ENCODE measurements at regions not wholly inside any gene's neighbourhood (a gene's known extent, or its start where the extent isn't known, plus 50 kb on each side); places are given as distances from the start of the nearest gene placed in this dataset.

DNA sequence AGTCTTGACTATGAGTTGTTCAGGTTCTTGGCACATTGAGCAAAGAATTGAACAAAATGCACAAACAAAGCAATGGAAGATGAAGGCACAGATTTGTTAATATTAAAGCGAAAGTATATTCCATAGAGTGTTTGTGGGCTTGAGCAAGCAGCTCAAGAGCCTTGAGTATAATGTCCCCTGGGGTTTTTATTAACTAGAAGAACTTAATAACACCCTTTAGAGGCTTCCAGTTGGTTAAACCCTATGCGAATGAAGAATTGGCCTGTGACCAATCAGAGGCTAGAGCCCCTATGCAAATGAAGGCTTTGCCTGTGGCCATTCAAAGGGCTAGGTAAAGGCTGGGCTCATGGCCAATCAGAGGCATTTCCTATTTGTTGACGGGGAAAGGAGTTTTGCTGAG, 135.3 kb upstream of the IL12B start (continued):
- TF ChIP-seq, protein P1, sequence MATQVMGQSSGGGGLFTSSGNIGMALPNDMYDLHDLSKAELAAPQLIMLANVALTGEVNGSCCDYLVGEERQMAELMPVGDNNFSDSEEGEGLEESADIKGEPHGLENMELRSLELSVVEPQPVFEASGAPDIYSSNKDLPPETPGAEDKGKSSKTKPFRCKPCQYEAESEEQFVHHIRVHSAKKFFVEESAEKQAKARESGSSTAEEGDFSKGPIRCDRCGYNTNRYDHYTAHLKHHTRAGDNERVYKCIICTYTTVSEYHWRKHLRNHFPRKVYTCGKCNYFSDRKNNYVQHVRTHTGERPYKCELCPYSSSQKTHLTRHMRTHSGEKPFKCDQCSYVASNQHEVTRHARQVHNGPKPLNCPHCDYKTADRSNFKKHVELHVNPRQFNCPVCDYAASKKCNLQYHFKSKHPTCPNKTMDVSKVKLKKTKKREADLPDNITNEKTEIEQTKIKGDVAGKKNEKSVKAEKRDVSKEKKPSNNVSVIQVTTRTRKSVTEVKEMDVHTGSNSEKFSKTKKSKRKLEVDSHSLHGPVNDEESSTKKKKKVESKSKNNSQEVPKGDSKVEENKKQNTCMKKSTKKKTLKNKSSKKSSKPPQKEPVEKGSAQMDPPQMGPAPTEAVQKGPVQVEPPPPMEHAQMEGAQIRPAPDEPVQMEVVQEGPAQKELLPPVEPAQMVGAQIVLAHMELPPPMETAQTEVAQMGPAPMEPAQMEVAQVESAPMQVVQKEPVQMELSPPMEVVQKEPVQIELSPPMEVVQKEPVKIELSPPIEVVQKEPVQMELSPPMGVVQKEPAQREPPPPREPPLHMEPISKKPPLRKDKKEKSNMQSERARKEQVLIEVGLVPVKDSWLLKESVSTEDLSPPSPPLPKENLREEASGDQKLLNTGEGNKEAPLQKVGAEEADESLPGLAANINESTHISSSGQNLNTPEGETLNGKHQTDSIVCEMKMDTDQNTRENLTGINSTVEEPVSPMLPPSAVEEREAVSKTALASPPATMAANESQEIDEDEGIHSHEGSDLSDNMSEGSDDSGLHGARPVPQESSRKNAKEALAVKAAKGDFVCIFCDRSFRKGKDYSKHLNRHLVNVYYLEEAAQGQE (IDR thresholded peaks at IDR 0.05; ENCODE audit: low read depth, low read length): no peak
- TF ChIP-seq NR2F1 (conservative IDR thresholded peaks at IDR 0.05) (no peak), SMAD1 (IDR thresholded peaks at IDR 0.05; ENCODE audit: low read depth, partially characterized antibody) (no peak)
- TF ChIP-seq, protein P2, sequence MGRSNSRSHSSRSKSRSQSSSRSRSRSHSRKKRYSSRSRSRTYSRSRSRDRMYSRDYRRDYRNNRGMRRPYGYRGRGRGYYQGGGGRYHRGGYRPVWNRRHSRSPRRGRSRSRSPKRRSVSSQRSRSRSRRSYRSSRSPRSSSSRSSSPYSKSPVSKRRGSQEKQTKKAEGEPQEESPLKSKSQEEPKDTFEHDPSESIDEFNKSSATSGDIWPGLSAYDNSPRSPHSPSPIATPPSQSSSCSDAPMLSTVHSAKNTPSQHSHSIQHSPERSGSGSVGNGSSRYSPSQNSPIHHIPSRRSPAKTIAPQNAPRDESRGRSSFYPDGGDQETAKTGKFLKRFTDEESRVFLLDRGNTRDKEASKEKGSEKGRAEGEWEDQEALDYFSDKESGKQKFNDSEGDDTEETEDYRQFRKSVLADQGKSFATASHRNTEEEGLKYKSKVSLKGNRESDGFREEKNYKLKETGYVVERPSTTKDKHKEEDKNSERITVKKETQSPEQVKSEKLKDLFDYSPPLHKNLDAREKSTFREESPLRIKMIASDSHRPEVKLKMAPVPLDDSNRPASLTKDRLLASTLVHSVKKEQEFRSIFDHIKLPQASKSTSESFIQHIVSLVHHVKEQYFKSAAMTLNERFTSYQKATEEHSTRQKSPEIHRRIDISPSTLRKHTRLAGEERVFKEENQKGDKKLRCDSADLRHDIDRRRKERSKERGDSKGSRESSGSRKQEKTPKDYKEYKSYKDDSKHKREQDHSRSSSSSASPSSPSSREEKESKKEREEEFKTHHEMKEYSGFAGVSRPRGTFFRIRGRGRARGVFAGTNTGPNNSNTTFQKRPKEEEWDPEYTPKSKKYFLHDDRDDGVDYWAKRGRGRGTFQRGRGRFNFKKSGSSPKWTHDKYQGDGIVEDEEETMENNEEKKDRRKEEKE (IDR thresholded peaks at IDR 0.05): no peak

DNA sequence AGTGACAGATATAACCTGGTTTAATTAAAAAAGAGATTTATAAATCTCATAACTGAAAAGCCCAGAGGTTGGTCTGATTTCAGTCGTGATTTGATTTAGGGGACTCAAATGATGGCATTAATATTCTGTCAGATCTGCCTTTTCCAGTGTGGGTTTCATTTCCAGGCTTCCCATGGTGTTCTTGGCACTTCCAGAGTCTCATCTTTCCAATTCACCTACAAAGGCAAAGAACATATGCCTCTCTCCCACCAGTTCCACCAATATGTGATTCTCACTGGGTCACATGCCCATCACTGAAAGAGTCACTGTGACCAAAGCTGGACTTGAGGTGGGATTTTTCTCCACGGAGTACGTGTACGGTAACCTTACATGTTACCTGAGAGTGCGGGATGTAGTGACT, 137.4 kb upstream of the IL12B start:
- POLR2A ChIA-PET: no interaction called here
- no peak overlapping the region for H3K9ac ChIP-seq (ENCODE audit: control insufficient read depth, insufficient read depth, low read length)
- no TSS peak for BruUV-seq (replicated peaks)
- SMC1A ChIA-PET (ENCODE audit: uncharacterized antibody, unreplicated experiment): no interaction called here
- intact Hi-C loops (cut with micrococcal nuclease; ENCODE audit: unreplicated experiment) (no loop called here), in situ Hi-C loops (cut with MboI) (no loop called here)
- TF ChIP-seq HDAC2 (IDR thresholded peaks at IDR 0.05): no peak
- no peak for TF ChIP-seq BCL11A (IDR thresholded peaks at IDR 0.05; ENCODE audit: low read depth, low read length)
- TF ChIP-seq CBX5 (IDR thresholded peaks at IDR 0.05; ENCODE audit: low read depth): no peak
- no peak for TF ChIP-seq CHD1 (IDR thresholded peaks at IDR 0.05; ENCODE audit: low read depth, low read length)
- TF ChIP-seq MYB (IDR thresholded peaks at IDR 0.05; ENCODE audit: borderline replicate concordance, low read depth, low read length): no peak
- TF ChIP-seq SIN3A (IDR thresholded peaks at IDR 0.05; ENCODE audit: low read depth, low read length): no peak
- no peak for TF ChIP-seq CBFB (IDR thresholded peaks at IDR 0.05; ENCODE audit: low read depth)
- TF ChIP-seq SREBF1 (IDR thresholded peaks at IDR 0.05; ENCODE audit: low read length): no peak
- no peak for TF ChIP-seq GABPA (IDR thresholded peaks at IDR 0.05; ENCODE audit: low read depth)
- CTCF ChIA-PET: no interaction called here
- H3K27ac ChIP-seq (ENCODE audit: control insufficient read depth, insufficient read depth): no peak overlapping the region
- no peak overlapping the region for H2AFZ ChIP-seq (ENCODE audit: control insufficient read depth, low read depth, low read length)
- no peaks in the 10 kb centered on the region for H3K79me2 ChIP-seq (ENCODE audit: control insufficient read depth, insufficient read depth, low read length)
- no peak for DNase-seq (ENCODE audit: low read depth, low spot score)
- H3K4me3 ChIP-seq: no peak overlapping the region
- WGBS (ENCODE audit: insufficient coverage, insufficient replicate concordance, low lambda C conversion rate, missing lambda C conversion rate): 94% methylated on average over 5 of the region's 5 CpGs
- no peaks in the 10 kb centered on the region; the same call in 2 of the 3 replicates for H3K9me3 ChIP-seq (replicated peaks; ENCODE audit: control insufficient read depth, insufficient read depth, low read length)
- no peaks in the 10 kb centered on the region for H4K20me1 ChIP-seq (ENCODE audit: control insufficient read depth, insufficient read depth)
- peaks cover 2% of the 10 kb centered on the region; the same call in 1 of the 2 replicates for H3K4me1 ChIP-seq (ENCODE audit: control insufficient read depth, insufficient read depth, low read length)
- ATAC-seq: no peak
- no peaks in the 10 kb centered on the region for H3K36me3 ChIP-seq (ENCODE audit: control insufficient read depth in 2 of 2, insufficient read depth in 2 of 2, low read length in 1 of 2)
- H3K4me2 ChIP-seq (ENCODE audit: control insufficient read depth, insufficient read depth): no peak overlapping the region
- no peaks in the 10 kb centered on the region for H3K27me3 ChIP-seq (replicated peaks in 1 of 2; ENCODE audit: control insufficient read depth in 2 of 2, insufficient read depth in 2 of 2, low read length in 1 of 2)
- FAIRE-seq: no peak
- RAD21 ChIA-PET (ENCODE audit: unreplicated experiment): no interaction called here

All from GM12878 (cell line).